ENCODE measurements at regions not wholly inside any gene's neighbourhood (a gene's known extent, or its start where the extent isn't known, plus 50 kb on each side); places are given as distances from the start of the nearest gene placed in this dataset.

GRCh38 chr21:36576441-36576840, 96.5 kb upstream of the CLDN14 start:
- no peak overlapping the region for H4K5ac ChIP-seq (ENCODE audit: insufficient read length, low read depth, low read length)
- no peaks in the 10 kb centered on the region for H3K4me1 ChIP-seq (ENCODE audit: insufficient read depth, low read length)
- no peak overlapping the region for H4K8ac ChIP-seq (replicated peaks; ENCODE audit: insufficient read length, low read depth, low read length)
- H2BK120ac ChIP-seq (ENCODE audit: low read depth, low read length, poor library complexity, severe bottlenecking): no peak overlapping the region
- no peaks in the 10 kb centered on the region for H3K23me2 ChIP-seq (ENCODE audit: insufficient read length, low read depth, low read length, poor library complexity, severe bottlenecking)
- H3K23ac ChIP-seq (ENCODE audit: insufficient read length, low read depth, low read length): no peak overlapping the region
- no peak overlapping the region for H2BK20ac ChIP-seq (ENCODE audit: low read depth, low read length, poor library complexity, severe bottlenecking)
- no peak overlapping the region for H4K91ac ChIP-seq (ENCODE audit: insufficient read length, low read depth, low read length)
- H3K9ac ChIP-seq (ENCODE audit: extremely low read depth, insufficient read length, low read length): no peak overlapping the region
- H3T11ph ChIP-seq (ENCODE audit: low read length): no peak overlapping the region
- Mint-ChIP-seq H3K36me3 (ENCODE audit: insufficient read depth in 1 of 3, low read depth in 3 of 3) (no peaks in the 10 kb centered on the region), H3K27me3 (ENCODE audit: low read depth) (peaks cover 4% of the 10 kb centered on the region), H3K4me3 (no peak overlapping the region), H3K27ac (peak overlapping the region in 1 of 3 experiments; percentile 21; a peak in 1 of 7 replicates), H3K4me1 (no peaks in the 10 kb centered on the region), H3K9me3 (no peaks in the 10 kb centered on the region)
- no peak overlapping the region for H2BK12ac ChIP-seq (ENCODE audit: insufficient read length, low read depth, low read length)
- no peak overlapping the region for H2AFZ ChIP-seq (ENCODE audit: low read length)
- no peak overlapping the region for H2AK5ac ChIP-seq (ENCODE audit: insufficient read length, low read length)
- no peak overlapping the region for H3K18ac ChIP-seq (ENCODE audit: insufficient read length, low read depth, low read length)
- H3K79me1 ChIP-seq (ENCODE audit: insufficient read depth, low read depth, low read length, poor library complexity, severe bottlenecking): no peaks in the 10 kb centered on the region
- H3K79me2 ChIP-seq (ENCODE audit: insufficient read depth, low read length): no peaks in the 10 kb centered on the region
- no peaks in the 10 kb centered on the region for H4K20me1 ChIP-seq (ENCODE audit: control insufficient read depth, insufficient read depth, insufficient read length)
- H3K14ac ChIP-seq (ENCODE audit: insufficient read depth, low read length): no peak overlapping the region
- no CpG with 5 or more reads among the region's 9 CpGs for WGBS (ENCODE audit: extremely low coverage, insufficient read length, low lambda C conversion rate)
- no peak overlapping the region for H3K27ac ChIP-seq (ENCODE audit: insufficient read length, low read depth, low read length)
- no peak overlapping the region for H2BK5ac ChIP-seq (ENCODE audit: insufficient read length, low read length)
- H3K27me3 ChIP-seq (ENCODE audit: insufficient read depth, low read length): no peaks in the 10 kb centered on the region
- TF ChIP-seq, protein P1, sequence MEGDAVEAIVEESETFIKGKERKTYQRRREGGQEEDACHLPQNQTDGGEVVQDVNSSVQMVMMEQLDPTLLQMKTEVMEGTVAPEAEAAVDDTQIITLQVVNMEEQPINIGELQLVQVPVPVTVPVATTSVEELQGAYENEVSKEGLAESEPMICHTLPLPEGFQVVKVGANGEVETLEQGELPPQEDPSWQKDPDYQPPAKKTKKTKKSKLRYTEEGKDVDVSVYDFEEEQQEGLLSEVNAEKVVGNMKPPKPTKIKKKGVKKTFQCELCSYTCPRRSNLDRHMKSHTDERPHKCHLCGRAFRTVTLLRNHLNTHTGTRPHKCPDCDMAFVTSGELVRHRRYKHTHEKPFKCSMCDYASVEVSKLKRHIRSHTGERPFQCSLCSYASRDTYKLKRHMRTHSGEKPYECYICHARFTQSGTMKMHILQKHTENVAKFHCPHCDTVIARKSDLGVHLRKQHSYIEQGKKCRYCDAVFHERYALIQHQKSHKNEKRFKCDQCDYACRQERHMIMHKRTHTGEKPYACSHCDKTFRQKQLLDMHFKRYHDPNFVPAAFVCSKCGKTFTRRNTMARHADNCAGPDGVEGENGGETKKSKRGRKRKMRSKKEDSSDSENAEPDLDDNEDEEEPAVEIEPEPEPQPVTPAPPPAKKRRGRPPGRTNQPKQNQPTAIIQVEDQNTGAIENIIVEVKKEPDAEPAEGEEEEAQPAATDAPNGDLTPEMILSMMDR (conservative IDR thresholded peaks at IDR 0.05): no peak
- H2BK15ac ChIP-seq (ENCODE audit: low read depth, low read length): no peak overlapping the region
- no peak overlapping the region for H3K56ac ChIP-seq (ENCODE audit: insufficient read length, low read depth, low read length)
- no peak overlapping the region for H3K4me2 ChIP-seq (ENCODE audit: insufficient read depth, insufficient read length, low read length)
- no peaks in the 10 kb centered on the region for H3K9me3 ChIP-seq (ENCODE audit: control insufficient read depth, low read depth, low read length)
- no peak overlapping the region for H3K4ac ChIP-seq (ENCODE audit: low read depth, low read length)
- DNase-seq: no peak
